Stimulated activated CD8-positive, alpha-beta memory T cell treated with anti-CD3 and anti-CD28 coated beads, Interleukin-7, amount 100 ng/mL, for 1 hour (primary cell): ENCODE measurements at regions not wholly inside any gene's neighbourhood (a gene's known extent, or its start where the extent isn't known, plus 50 kb on each side); places are given as distances from the start of the nearest gene placed in this dataset.

Source experiments
- DNase-seq, 2 donors: peaks; one replicate each; pipeline ENCODE4 v3.0.0-alpha.2; 2020; ENCODE audit warnings: low read depth in 2 of 2

- DNase-seq: no peak
Observed at GRCh38 chr10:110413903-110414547, 83.7 kb upstream of the DUSP5 start.

- peak; percentile 64 to 71 for DNase-seq
Observed at GRCh38 chr10:110414548-110415309, 83.0 kb upstream of the DUSP5 start.

DNA sequence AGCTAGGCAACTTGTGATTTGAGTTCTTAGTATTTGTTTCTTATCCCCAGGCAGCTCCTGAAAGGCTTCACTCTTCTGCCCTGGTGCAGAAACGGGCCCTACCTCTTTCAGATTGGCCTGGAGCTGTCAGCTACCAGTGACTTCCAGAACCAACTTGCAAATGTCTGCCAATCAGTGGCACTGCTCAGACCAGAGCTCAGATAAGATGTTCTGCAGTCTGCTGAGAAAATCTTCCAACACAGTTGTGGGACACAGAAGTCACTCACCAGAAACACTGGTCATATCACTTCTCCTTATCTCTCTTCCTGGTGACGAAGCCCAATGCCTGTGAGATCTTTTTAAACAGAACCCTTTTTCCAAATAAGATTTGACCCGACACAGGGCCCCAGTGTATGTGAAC lies 81.9 kb upstream of the DUSP5 start:
- DNase-seq: no peak

- DNase-seq: no peak
Observed at GRCh38 chr10:110416776-110417711, 80.7 kb upstream of the DUSP5 start.

DNA sequence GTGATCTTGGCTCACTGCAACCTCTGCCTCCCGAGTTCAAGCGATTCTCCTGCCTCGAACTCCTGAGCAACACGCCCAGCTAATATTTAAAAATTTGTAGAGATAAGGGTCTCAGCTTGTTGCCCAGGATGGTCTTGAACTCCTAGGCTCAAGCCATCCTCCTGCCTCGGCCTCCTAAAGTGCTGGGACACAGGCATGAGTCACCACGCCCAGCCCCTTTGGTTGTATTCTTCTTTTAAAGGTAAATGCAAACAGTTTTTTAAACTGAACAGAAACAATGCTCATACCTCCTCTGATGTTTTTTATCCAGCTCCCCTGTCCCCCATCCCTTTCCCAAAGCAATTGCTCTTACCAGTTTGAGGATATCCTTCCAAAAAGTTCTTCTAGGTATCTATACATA lies 79.5 kb upstream of the DUSP5 start:
- DNase-seq: no peak

DNA sequence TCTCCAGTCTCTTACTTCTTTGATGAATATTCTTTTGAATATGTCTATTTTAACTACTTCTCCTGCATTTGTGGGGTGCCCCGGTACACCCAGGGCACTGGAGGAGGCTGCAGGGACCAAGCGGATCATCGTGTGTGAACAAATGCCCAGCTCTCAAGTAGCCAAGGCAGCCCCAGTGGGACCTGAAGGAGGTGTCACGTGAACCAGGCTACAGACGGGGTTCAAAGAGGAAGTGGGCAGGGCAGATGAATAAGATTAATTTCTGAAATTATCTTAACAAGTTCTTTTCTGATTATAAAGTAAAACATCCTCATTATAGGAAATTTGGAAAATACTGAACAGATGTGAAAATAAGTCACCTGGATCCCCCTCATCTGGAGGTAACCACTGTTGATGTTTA lies 78.4 kb upstream of the DUSP5 start:
- no peak for DNase-seq

DNA sequence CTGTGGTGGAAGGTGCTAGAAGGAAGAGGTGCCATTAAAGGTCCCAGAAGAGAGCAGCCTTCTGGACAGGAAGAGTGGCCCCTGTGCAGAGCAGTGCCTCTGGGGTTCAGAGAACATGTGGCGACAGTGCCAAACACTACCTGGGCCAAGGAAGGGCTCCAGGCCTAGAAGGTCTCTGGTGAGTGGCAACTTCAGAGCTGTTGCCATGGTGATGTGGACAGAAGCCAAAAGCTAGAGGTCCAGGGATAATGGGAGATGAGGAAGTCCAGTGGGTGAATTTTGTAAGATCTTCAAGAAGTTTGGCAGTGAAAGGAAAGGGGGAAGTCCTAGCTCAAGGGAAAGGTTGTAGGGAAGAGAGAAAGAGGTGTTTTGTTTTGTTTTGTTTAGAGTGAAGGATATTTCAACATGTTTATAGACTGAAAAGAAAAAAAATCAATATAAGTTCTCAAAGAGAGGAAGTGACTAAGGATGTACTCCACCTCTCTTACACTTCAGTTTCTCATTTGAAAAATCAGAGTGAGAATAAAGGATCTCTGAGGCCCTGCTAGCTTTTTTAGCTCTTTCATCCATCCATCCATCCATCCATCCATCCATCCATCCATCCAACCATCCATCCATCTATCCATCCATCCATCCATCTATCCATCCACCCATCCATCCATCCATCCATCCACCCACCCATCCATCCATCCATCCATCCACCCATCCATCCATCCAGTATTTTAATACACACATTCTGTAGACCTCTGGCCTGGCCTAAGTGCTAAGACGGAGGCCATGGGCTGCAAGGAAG lies 77.1 kb upstream of the DUSP5 start:
- no peak for DNase-seq

GRCh38 chr10:110421512-110422138 lies 76.1 kb upstream of the DUSP5 start:
- no peak for DNase-seq

GRCh38 chr10:110422548-110422947 lies 75.2 kb upstream of the DUSP5 start:
- DNase-seq: no peak

DNA sequence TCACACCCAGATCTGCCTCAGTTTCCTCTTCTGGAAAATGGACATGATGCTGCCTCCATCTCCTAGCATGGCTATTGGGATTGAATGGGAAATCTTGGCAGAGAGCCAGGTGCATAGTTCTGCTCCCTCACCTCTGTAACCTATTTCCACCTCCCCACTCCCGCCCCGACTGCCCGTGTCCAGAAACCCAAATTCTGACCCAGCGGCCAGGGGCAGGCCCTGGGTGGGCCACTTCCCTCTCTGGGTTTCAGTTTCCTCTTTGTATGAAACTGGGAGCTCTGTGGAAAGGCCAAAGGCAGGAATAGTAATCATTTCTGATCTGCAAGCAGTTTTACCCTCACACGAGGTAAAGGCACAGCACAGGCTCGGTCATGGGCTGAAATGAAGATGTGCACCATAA lies 74.1 kb upstream of the DUSP5 start:
- DNase-seq: no peak

DNA sequence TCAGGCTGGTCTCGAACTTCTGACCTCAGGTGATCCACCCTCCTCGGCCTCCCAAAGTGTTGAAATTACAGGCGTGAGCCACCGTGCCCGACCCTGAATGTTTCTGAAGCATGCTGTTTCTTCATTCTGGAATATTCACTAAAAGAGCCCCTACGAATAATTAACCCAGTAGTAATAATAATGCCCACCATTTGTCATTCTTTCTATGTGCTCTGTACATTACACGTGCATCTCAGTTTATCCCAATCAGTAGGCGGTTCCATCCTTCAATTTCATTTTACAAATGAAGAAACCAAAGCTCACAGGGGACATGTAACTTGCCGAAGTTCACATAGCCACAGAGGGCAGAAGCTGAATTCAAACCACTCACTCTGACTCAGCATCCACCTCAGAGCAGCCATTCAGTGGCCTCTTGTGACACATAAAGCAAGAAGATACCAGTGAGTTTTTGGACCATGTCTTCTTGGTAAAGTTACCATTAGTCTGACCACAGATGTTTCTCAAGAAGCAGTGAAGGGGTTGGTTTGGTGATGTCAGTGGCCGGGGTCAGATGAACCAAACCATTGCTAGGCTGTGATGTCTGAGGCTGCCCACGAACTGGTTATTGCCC lies 71.9 kb upstream of the DUSP5 start:
- no peak for DNase-seq

DNA sequence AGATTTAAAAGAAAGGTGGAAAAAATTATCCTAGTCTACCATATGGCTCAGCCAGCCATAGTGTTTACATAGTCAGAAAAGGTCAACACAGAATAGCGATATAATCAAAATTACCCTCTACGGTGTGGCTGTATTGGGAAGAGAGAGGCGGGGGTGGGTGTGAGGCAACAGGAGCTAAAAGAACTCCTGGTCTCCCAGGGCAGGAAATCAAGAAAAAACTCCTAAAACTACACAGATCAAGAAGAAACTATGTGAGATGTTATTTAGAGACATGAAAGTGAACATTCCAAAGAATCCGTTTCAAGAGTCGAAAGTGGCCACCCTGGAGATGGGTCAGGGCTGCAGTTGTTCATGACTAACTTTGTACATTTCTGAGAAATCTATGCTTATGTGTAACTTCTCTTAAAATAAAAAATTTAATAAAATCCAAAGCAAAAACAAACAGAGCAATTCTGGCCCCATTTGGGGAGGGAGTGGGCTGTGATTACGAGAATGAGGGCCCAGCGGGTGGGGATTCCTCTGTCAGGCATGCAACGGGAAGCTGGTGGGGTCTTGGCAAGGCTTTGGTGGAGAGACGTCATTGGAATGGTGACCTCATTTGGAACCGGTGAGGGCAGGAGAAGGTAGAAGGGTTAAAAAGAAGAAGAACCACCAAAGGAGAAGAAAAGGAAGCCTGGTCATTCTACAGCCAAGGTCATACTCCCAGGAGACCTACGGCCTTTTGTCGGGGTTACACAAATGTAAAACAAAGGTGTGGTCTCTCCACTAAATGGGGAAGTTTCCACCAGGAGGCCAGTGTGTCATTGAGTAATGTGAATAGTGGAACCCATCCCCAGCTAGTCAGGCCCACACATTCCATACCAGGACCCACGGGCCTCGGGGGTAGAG lies 71.2 kb upstream of the DUSP5 start:
- DNase-seq: no peak

DNA sequence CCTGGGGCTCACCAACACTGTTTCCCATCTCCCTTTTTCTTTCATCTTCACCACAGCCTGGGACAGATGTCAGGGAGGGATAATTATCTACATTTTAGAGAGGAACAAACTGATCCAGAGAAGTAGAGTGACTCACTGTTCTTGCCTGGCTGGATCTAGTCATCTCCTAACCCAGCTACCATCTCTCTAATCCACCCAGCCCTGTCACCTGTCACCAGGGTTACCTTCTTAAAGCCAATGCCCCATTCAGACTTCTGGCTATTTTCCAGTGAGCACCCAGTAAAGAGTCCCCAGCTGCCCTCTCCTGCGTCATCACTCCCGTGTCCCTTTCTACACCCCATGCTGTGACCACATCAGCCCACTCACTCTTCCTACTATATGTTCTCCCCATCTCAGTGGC lies 68.4 kb upstream of the DUSP5 start:
- DNase-seq: no peak

DNA sequence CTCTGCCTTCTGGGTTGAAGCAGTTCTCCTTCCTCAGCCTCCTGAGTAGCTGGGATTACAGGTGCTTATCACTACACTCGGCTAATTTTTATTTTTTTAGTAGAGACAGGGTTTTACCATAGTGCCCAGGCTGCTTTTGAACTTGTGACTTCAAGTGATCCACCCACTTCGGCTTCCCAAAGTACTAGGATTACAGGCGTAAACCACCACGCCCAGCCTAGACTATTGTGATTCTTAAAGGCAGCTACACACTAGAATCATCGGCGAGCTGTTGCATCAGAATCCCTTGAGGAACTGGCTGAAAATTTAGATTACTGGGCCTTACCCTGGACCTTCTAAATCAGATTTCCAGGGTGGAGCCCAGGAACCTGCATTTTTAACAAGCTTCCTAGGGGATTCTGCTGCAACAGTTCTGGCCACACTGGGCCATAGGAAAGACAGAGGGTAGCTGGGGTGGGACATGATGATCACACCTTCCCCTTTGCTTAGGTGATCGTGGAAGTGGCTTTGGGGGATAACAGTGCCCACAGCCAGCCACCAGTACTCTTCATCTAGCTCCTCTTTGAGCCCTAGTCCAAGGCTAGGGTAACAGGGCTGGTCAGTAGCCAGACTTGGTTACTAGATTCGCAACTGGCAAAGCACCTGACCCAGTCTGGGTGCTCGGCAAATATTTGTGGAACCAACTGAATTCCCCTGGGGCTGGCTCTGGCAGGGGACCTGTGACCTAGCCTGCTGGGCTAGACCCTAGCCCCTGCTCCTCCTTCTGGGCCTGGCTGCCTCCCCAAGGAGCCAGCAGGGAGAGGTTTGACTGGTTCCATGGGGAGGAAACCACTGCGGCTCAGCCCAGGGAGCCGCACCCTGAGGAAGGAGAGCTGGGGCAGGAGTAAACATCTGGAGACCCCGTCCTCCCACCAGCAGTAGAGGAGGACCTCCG lies 67.1 kb upstream of the DUSP5 start:
- DNase-seq: no peak

GRCh38 chr10:110431659-110432058 lies 66.0 kb upstream of the DUSP5 start:
- DNase-seq: no peak

- no peak for DNase-seq
Observed at GRCh38 chr10:110432084-110432483, 65.6 kb upstream of the DUSP5 start.

DNA sequence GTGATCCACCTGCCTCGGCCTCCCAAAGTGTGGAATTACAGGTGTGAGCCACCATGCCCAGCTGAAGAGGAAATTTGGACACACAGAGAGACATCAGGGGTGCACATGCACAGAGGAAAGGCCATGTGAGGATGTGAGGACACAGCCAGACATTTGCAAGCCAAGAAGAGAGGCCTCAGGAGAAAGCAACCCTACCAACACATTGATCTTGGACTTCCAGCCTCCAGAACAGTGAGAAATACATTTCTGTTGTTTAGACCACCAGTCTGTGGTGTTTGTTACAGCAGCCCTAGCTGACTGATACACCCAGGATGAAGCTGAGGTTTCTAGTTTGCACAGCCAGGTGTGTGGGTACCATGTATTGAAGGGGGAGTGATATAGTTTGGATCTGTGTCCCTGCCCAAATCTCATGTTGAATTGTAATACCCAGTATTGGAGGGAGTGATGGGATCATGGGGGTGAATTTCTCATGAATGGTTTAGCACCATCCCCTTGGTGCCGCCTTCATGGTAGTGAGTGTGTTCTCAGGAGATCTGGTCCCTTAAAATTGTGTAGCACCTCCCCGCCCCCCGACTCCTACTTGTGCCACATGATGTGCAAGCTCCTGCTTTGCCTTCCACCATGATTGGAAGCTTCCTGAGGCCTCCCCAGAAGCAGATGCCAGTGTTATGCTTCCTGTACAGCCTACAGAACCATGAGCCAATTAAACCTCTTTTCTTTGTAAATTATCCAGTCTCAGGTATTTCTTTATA lies 64.7 kb upstream of the DUSP5 start:
- DNase-seq: no peak

DNA sequence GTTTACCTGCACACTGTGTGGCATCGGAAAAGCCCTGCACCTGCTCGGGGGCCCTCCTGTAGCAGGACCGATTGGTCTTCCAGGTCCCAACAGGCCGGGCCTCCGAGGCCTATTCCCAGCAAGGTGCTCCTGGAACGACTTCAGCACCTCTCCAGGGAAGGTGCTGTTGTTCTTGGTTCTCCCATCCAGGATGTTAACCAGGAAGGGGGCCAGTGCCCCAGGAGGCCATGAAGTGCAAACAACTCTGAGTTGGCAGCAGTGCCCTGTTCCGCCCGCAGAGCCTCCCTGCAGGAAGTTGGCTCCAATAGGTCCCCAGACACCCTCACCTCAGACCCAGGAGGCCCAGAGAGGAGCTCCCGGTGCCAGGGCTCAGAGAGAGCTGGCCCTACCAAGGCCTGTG lies 64.0 kb upstream of the DUSP5 start:
- DNase-seq: no peak
